Fibroblast of gingiva (primary cell): ENCODE measurements at regions not wholly inside any gene's neighbourhood (a gene's known extent, or its start where the extent isn't known, plus 50 kb on each side); places are given as distances from the start of the nearest gene placed in this dataset.
A peak's percentile ranks its signal among the peaks of the same experiment; 100 is the strongest.

ENCODE experiments used
- DNase-seq: peaks from one replicate; pipeline ENCODE4 v3.0.0-alpha.2; 2011; ENCODE audit warnings: low read depth

DNA sequence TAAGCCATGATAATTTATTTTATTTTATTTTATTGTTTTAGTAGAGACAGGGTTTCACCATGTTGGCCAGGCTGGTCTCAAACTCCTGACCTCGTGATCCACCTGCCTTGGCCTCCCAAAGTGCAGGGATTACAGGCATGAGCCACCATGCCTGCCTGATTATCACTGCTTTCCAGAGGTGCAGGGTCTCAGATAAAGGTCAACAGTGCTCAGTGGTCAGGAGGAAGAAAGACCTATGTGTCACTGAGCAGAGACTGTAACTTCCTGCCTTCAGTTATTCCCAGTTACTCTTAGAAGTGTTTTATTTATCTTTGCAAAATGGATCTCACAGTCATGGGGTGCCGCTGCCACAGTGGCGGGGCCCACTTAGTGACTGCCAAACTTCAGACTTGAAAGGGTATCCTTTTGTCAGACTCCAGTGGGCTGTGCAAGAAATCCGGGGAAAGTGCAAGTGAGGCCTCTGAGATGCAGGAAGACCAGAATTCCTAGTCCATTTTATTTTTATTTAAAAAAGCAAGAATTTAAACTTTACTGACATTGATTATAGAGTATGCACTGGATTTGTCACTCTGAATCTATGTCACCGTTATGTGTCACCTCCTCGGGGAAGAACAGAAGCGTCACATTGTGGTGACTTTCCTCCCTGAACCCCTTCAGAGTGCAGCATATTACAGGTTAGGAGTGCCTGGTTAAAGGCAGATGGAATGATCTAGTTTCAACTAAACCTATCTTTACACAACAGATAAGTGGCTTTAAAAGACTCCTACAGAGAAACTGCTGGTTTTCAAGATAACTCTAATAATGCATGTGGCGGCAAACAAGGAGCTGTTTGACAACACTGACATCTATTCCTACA is 59.1 kb upstream of the BICD1 start:
- DNase-seq = no peak

DNA sequence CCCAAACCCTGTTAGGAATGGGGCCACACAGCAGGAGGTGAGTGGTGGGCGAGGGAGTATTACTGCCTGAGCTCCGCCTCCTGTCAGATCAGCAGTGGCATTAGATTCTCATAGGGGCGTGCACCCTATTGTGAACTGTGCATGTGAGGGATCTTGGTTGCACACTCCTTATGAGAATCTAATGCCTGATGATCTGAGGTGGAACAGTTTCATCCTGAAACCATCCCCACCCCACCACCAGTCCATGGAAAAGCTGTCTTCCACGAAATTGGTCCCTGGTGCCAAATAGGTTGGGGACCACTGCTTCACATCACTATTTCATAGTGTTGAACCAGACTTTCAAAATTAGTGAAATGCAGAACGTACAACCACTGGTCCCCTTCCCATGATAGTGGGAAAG is 57.9 kb upstream of the BICD1 start:
- DNase-seq = no peak

DNA sequence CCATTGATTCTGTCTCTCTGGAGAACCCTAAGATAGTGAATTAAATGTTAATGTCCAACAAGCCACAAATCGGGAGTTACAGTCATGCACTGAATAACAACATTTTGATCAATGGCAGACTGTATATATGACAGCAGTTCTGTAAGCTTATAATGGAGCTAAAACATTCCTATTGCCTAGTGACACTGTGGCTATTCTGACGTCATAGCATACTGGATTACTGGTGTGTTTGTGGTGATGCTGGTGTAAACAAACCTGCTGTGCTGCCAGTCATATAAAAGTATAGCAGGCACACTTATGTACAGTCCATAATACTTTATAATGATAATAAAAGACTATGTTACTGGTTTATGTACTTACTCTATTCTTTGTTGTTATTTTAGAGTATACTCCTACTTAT is 56.7 kb upstream of the BICD1 start:
- no peak for DNase-seq

DNA sequence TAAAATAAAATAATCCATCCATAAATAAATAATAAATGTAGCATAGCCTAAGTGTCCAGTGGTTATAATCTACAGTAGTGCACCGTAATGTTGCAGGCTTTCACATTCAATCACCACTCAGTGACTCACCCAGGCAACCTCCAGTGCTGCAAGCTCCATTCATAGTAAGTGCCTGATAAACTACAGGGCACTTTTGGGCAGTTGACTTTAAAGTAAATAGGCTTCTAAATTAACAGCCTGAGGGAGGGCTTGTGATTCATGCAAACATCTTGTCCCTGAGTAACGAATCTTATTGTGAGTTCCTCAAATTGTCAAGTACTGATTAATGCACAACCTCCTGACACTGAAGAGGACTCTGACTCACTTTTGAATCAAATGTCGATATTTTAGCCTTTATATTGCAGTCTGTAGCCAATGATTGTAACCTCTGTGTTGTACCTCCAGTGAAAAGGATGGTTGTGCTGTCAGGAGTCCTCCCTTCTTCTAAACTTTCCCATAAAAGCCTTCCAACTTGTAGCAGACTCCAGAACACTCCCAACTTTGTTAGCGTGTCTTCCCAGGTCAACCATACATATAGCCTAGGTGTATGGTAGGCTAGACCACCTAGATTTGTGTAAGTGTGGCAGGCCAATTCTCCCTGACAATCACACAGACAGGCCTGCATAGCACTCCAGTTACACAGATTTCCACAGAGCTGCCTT is 55.0 kb upstream of the BICD1 start:
- peak; percentile 72 for DNase-seq

DNA sequence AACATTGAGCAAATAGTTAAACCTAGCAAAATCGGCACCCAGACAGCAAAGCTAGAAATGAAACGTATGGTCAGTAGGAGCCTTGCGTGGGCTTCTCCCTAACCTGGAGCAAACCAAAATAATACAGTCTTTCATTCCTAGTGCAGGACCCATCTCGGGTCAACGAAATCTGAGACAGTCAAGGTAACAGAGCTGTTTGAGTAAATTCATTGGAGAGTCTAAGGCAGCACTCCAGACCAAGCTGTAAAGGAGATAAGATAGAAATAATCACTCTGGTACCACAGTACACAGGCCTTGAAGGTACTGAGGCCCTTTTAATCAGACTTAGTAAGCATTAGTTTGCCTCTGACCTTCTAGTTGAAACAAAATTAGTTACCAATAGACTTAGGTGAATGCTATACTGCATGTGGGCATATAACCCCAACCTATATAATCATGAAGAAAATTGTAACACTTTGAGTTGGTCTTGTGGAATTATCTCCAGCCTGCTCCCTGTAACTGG is 54.4 kb upstream of the BICD1 start:
- no peak for DNase-seq

DNA sequence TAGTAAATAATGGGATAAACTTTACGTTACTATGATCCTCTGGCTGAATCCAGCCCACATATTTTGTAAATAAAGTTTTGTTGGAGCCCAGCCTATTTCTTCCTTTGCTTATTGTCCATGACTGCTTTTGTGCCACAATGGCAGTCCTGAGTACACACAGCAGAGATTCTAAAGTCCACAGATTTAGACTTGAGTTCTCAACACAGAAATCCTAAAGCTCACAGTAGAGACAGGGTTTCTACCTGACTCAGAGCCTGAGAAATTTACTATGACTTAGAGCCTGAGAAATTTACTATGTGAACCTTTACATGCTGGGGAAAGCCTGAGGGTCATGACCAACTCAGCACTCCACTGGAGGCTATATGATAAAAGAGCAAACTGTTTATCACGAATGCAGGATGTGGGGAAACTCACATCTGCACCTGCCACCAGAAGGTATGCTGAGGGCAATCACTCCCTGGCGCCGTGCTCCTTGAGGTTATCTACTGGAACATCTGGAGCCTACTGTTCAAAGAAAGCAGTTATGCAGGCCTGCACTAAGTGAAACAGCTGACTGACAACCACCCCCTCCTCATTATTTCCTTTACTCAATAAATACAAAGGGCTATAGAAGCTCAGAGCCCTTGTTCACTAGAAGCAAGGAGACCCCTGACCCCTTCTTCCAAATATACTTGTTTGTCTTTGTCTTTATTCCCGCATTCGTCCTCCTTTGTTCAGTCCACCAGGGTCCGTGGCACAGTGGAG is 52.6 kb upstream of the BICD1 start:
- DNase-seq = no peak
